RPMI8226 (cell line): ENCODE measurements at regions not wholly inside any gene's neighbourhood (a gene's known extent, or its start where the extent isn't known, plus 50 kb on each side); places are given as distances from the start of the nearest gene placed in this dataset.

ENCODE experiments used
- DNase-seq: peaks from one replicate; pipeline ENCODE4 v3.0.0-alpha.2; 2015

DNA sequence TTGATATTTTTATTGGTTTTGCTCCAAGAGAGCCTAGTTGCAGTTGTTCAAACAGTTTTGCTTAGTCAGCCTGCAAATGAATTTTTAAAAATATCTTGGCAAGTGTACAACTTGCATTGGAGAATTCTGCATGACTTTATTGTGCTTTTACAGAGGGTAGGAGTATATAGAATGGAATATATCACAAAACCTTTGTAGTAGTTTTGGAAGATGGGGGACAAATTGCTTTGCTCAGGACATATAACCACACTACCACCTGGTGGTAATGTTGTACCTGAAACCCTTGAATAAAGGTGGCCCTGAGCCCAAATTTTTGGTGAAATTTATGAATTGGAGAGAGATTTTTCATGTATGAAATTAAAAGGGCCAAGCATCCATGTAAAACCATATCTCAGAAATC is 645.2 kb downstream of the MED13L start:
- DNase-seq: no peak

DNA sequence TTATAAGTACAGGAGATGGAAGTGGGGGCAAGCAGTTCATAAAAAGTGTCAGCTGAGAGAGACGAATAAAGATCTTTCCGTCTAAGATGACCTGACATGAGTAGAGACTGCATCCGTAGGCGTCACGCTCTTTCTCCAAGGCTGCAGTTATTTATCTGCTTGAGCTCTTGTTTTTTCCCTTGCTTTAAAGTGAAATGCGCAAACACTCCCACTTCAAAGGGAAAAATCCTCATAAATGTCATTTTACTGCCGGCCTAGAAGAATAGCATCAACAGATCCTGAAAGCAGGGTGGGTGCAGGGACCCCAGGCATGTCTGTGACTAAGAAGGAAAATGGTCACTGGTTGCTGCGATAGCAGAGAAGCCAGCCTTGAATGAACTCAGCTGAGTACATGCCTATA is 647.4 kb downstream of the MED13L start:
- no peak for DNase-seq

DNA sequence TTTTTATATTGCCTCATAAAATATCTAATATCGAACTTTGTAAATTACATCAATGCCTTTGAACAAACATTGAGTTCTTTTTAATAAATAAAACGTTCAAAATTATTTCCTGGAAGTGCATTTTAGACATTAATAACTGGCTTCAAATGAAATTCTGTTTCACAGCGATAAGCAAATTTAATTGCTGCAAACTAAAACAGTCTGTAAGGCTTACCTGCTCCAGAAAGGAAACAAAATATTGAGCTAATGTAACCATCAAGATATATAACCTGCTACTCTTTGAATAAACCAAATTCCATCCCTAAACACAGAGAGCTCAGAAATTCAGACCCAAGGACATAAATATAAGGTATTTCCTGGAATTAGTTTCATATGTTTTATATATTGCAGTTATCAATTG is 651.3 kb downstream of the MED13L start:
- DNase-seq: no peak

DNA sequence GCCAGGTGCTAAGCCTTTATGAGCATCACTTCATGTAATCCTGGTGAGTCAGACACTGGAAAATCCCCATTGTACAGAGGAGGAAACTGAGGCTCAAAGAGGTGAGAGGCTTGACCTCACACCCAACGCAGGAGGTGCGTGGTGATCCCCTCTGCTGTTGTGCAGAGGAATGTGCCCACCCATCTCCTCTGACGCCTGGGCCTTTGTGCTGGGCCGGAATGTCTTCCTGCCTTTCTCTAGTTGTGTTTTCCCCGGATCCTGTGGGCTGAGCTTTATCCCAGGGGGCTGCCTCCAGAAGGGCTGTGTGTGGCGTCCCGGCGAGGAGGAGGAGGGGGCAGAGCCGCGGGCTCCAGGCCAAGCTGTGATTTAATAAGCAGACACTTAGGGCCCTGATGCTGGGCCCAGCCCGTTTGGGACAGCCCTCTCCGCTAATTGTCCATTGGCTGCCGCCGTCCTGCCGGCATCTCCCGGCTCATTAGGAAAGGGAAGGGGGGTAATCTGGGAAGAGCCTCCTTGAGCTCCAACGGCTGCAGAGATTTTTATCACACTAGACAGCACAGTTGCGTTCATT is 653.6 kb downstream of the MED13L start:
- DNase-seq: no peak

GRCh38 chr12:115623275-115623674 is 654.2 kb downstream of the MED13L start:
- DNase-seq: no peak

DNA sequence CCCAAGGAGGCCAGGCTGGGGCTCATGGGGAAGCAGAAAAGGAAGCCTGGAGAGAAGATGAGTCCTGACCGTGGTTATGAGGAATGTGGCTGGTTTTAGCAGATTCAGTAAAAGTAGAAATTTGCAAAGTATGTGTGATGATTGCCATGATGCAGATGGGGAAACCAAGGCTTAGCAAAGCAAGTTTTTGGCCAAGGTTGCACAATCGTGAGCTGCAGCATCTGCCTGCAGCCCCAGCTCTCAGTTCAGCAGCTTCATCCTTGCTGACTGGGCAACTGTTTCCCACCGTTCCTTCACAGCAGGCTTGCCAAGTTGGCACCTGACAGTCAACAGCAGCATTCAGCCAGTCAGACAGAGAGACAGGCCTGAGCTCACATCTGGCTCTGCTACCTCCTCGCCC is 656.7 kb downstream of the MED13L start:
- DNase-seq: peak; percentile 22

GRCh38 chr12:115619889-115620288 is 657.6 kb downstream of the MED13L start:
- DNase-seq: no peak

DNA sequence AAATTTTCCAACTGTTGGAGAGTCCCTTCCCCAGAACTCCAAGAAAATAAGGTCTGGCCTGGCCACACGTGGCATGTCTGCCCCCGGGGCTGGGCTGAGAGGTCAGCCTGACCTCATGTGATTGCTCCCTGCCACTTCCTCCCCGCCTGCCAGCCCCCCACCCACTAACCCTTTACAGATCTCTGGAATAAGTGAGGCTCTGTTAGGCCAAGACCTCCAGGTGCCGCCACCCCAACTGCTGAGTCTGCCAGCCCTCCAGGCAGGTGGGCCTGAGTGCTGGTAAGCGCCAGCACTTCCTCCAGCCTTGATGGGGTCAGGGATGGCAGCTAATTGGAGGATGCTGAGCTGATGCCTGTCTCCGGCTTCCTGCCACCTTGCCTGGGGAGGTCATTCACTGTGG is 658.4 kb downstream of the MED13L start:
- DNase-seq: no peak

- no peak for DNase-seq
Observed at GRCh38 chr12:115618105-115618504, 659.4 kb downstream of the MED13L start.

DNA sequence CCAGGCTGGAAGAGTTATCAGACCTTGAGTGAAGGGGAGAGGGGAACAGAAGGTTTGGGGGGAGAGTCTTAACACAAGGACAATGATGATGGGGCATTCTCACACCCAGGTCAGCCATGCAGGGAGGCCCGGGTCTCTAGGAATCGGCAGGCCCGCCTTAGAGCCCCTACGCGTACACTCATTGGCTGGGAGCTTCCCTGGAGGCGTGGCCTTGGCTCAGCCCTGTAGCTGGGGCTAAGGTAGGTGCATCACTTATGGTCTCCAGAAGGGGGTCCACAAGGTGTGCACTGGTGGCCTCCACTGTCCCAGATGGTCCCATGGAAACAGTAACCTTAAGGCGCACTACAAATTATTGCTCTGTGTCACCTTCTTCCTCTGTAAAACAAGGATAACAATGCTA is 660.1 kb downstream of the MED13L start:
- DNase-seq: no peak

GRCh38 chr12:115611477-115611876 is 666.0 kb downstream of the MED13L start:
- no peak for DNase-seq

DNA sequence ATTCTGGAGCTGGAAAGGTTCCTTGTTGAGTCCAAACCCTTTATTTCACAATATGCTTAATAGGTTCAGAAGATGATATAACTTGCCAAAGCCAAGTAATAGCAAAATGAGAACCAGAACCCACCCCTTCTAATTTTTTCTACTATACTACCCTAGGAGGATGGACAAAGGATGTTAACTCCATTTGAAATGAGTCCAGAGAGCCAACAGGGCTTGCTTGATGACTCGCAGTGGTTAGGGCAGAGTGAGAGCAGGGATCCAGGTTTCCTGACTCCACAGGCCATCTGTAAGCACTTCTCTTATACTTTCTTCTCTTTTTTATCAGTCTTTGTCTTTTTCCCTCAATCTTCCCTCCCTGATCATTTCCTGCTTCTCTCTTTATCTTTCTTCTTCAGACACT is 668.1 kb downstream of the MED13L start:
- DNase-seq: no peak

DNA sequence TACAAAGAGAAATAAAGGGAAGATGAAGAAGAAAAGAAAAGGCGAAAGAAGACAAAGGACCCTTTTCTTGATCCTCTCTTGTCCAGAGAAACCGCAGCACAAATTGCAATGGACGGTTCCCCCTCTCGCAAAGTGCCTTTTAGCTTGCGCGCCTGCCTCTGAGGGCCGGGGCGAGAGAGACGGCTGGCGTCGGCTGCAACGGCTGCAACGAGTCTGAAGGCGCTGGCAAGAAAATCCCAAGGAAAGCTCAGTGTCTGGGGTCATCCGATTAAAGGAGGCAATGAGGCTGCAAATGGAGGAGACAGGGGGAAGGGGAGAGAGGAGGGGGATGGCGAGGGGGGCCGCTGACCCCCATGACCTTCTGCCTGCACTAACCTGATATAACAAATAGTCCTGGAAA is 671.5 kb downstream of the MED13L start:
- no peak for DNase-seq

GRCh38 chr12:115598871-115599811 is 678.4 kb downstream of the MED13L start:
- DNase-seq: no peak

DNA sequence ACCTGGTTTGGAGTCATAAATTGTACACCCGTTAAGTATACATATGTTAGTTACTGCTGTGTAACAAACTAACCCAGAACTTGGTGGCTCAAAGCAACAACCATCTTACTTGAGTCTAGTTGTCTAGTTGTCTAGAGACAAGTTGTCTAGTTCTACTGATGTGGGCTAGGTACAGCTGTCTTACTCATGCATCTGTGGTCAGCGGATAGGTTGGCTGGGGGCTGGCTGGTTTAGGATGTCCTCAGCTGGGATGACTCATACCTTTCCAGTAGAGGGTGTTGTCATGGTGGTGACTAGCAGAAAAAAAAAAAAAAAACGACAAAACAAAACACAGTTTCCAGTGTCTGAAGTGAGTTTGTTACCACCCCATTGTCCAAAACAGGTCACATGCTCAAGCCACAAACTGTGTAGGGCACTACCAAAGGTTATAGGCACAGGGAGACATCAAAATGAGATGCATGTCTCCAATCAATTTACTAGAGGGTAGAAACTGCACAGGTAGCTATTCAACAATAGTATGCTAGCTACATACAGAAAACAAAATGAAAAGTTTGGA is 680.3 kb downstream of the MED13L start:
- no peak for DNase-seq

- DNase-seq: no peak
Observed at GRCh38 chr12:115588131-115588530, 689.4 kb downstream of the MED13L start.

DNA sequence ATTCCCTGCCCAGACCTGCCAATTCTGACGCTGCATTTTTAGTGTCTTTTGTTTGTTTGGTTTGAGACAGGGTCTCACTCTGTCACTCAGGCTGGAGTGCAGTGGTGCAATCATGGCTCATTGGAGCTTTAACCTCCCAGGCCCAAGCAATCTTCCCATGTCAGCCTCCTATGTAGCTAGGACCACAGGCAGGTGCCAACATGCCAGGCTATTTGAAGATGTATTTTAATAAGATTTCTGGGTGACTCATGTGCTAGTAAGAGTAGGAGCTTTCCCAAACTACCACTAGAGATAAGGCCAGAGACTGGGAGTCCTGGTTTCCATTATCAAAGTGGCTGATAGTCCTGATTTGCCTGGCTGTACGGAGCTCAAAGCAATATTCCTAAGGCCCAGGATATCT is 693.3 kb downstream of the MED13L start:
- no peak for DNase-seq

GRCh38 chr12:115583591-115583990 is 693.9 kb downstream of the MED13L start:
- no peak for DNase-seq

DNA sequence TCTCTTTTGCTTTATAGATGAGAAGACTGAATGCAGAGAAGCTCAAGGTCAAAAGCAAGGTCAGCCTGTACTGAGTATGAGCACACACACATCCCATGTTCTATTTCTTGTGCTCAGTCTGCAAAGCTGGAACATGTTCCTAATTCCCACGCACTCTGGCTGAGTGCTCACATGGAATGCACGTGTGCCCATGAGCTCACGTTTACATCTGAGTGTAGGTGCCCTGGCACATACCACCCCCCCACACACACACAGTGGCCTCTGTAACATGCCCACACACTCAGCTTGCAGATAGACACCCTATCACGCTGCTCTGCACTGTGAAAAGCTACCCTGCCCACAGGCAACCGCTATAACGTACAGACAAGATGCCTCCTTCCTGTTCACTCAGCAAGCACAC is 700.1 kb downstream of the MED13L start:
- no peak for DNase-seq

DNA sequence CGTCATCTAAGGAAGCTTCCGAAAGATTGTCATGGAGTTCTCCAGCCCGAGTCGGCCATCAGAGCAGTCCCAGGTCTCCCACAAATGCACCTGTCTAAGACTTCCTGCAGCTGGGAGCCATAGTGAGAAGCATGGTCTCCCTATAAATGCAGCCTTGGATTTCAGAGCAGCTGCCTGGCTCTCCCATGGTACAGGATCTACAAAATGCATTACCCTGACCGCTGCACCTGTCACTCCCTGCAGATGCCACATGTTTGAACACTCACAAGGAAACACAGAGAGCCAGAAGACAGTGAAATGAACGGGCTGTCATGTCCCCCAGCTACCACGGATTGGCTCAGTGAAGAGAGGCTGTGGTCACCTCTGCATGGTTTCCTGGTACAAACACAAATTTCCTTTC is 702.7 kb downstream of the MED13L start:
- no peak for DNase-seq

- no peak for DNase-seq
Observed at GRCh38 chr12:115572440-115572839, 705.1 kb downstream of the MED13L start.

- DNase-seq: no peak
Observed at GRCh38 chr12:115571446-115571845, 706.0 kb downstream of the MED13L start.

- DNase-seq: no peak
Observed at GRCh38 chr12:115571027-115571426, 706.5 kb downstream of the MED13L start.

- DNase-seq: no peak
Observed at GRCh38 chr12:115570069-115570777, 707.3 kb downstream of the MED13L start.
